Left cardiac atrium (tissue), 4 donors: ENCODE measurements at regions not wholly inside any gene's neighbourhood (a gene's known extent, or its start where the extent isn't known, plus 50 kb on each side); places are given as distances from the start of the nearest gene placed in this dataset.

Experiments used
- ATAC-seq, 2 donors: fragments of 200-7000 bp; cut with Tn5 transposase; one replicate each; pipeline ENCODE4 v1.9.1; 2020; ENCODE audit warnings: mild to moderate bottlenecking in 2 of 2, moderate library complexity in 2 of 2
- DNase-seq: peaks from one replicate; pipeline ENCODE4 v3.0.0-alpha.2; 2020
- intact Hi-C, 2 donors: fragments of 100-400 bp; cut with DNase I; formaldehyde crosslinking; loops; one replicate each; pipeline versions ENCODE4 v1.14.1 to v1.15.1; 2022 to 2023
- donor health status: DM: no; HTN: yes; CAD: no.
- donor health status: DM: no; HTN: yes; CAD: no; lungs with severe emphysema.
- donor health status: DM: yes; HTN: yes; CAD: no.
- donor health status: Dilated cardiomyopathy.

GRCh38 chr22:48004936-48005335, 1242.5 kb downstream of the TBC1D22A start:
- ATAC-seq (no peak), DNase-seq (no peak)
- intact Hi-C loops: no loop called here

- intact Hi-C loops: no loop called here
- DNase-seq (no peak), ATAC-seq (no peak)
Measured at GRCh38 chr22:48004038-48004437, 1241.6 kb downstream of the TBC1D22A start.

GRCh38 chr22:48001101-48001500, 1238.7 kb downstream of the TBC1D22A start:
- no peak for ATAC-seq

GRCh38 chr22:47997612-47998011, 1235.2 kb downstream of the TBC1D22A start:
- DNase-seq: no peak

More at GRCh38 chr22:48001101-48001500, 1238.7 kb downstream of the TBC1D22A start:
- intact Hi-C loops: no loop called here
- no peak for DNase-seq

GRCh38 chr22:47997052-47997590, 1234.7 kb downstream of the TBC1D22A start:
- DNase-seq (no peak), ATAC-seq (no peak)
- intact Hi-C loops: no loop called here

More at GRCh38 chr22:47997612-47998011, 1235.2 kb downstream of the TBC1D22A start:
- intact Hi-C loops: no loop called here
- ATAC-seq: no peak

GRCh38 chr22:47996446-47996857, 1234.0 kb downstream of the TBC1D22A start:
- ATAC-seq: no peak
- no peak for DNase-seq
- intact Hi-C loops: no loop called here

GRCh38 chr22:47995718-47996117, 1233.3 kb downstream of the TBC1D22A start:
- intact Hi-C loops: no loop called here
- ATAC-seq (no peak), DNase-seq (no peak)

- ATAC-seq: no peak
- DNase-seq: no peak
- intact Hi-C loops: no loop called here
Measured at GRCh38 chr22:47995264-47995627, 1232.8 kb downstream of the TBC1D22A start.

GRCh38 chr22:47994601-47995263, 1232.3 kb downstream of the TBC1D22A start:
- DNase-seq (no peak), ATAC-seq (no peak)
- intact Hi-C loops: no loop called here

GRCh38 chr22:47994045-47994444, 1231.6 kb downstream of the TBC1D22A start:
- ATAC-seq (no peak), DNase-seq (no peak)
- intact Hi-C loops: no loop called here

- DNase-seq (no peak), ATAC-seq (no peak)
- intact Hi-C loops: no loop called here
Measured at GRCh38 chr22:47990481-47990880, 1228.0 kb downstream of the TBC1D22A start.

GRCh38 chr22:47987885-47988515, 1225.5 kb downstream of the TBC1D22A start:
- ATAC-seq: no peak
- intact Hi-C loops: no loop called here

GRCh38 chr22:47976219-47976618, 1213.8 kb downstream of the TBC1D22A start:
- no peak for DNase-seq
- intact Hi-C loops: no loop called here
- ATAC-seq: no peak

More at GRCh38 chr22:47987885-47988515, 1225.5 kb downstream of the TBC1D22A start:
- no peak for DNase-seq

GRCh38 chr22:47967831-47968230, 1205.4 kb downstream of the TBC1D22A start:
- ATAC-seq (no peak), DNase-seq (no peak)
- intact Hi-C loops: no loop called here

- intact Hi-C loops: no loop called here
- ATAC-seq: no peak
- no peak for DNase-seq
Measured at GRCh38 chr22:47966316-47966715, 1203.9 kb downstream of the TBC1D22A start.

GRCh38 chr22:47965896-47966295, 1203.4 kb downstream of the TBC1D22A start:
- DNase-seq (no peak), ATAC-seq (no peak)
- intact Hi-C loops: no loop called here

- intact Hi-C loops: no loop called here
- ATAC-seq: no peak
Measured at GRCh38 chr22:47965066-47965465, 1202.6 kb downstream of the TBC1D22A start.

GRCh38 chr22:47963660-47964059, 1201.2 kb downstream of the TBC1D22A start:
- DNase-seq: no peak
- no peak for ATAC-seq
- intact Hi-C loops: no loop called here

More at GRCh38 chr22:47965066-47965465, 1202.6 kb downstream of the TBC1D22A start:
- no peak for DNase-seq

GRCh38 chr22:47957649-47958048, 1195.2 kb downstream of the TBC1D22A start:
- intact Hi-C loops: no loop called here
- ATAC-seq (no peak), DNase-seq (no peak)

GRCh38 chr22:47954107-47954506, 1191.7 kb downstream of the TBC1D22A start:
- no peak for ATAC-seq
- no peak for DNase-seq
- intact Hi-C loops: no loop called here

GRCh38 chr22:47944941-47945340, 1182.5 kb downstream of the TBC1D22A start:
- ATAC-seq (no peak), DNase-seq (no peak)
- intact Hi-C loops: no loop called here
